Liver (tissue), 3 donors: ENCODE measurements at regions not wholly inside any gene's neighbourhood (a gene's known extent, or its start where the extent isn't known, plus 50 kb on each side); places are given as distances from the start of the nearest gene placed in this dataset.

Source experiments
- JUND ChIP-seq, 2 donors: IDR thresholded peaks; 2 replicates each; pipeline ENCODE4 v1.6.1; 2016; ENCODE audit warnings: antibody characterized with exemption in 2 of 2
- TF ChIP-seq, protein P1 (sequence below): fragments of 150-350 bp; IDR thresholded peaks from 2 replicates; pipeline ENCODE4 v1.5.1; 2017; ENCODE audit warnings: improper control_type of control experiment, low read depth, low read length; ENCODE audit not compliant: missing input control
- donor health status: healthy.
- donor health status: healthy.

- TF ChIP-seq, protein P1, sequence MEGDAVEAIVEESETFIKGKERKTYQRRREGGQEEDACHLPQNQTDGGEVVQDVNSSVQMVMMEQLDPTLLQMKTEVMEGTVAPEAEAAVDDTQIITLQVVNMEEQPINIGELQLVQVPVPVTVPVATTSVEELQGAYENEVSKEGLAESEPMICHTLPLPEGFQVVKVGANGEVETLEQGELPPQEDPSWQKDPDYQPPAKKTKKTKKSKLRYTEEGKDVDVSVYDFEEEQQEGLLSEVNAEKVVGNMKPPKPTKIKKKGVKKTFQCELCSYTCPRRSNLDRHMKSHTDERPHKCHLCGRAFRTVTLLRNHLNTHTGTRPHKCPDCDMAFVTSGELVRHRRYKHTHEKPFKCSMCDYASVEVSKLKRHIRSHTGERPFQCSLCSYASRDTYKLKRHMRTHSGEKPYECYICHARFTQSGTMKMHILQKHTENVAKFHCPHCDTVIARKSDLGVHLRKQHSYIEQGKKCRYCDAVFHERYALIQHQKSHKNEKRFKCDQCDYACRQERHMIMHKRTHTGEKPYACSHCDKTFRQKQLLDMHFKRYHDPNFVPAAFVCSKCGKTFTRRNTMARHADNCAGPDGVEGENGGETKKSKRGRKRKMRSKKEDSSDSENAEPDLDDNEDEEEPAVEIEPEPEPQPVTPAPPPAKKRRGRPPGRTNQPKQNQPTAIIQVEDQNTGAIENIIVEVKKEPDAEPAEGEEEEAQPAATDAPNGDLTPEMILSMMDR = no peak
- TF ChIP-seq JUND (IDR thresholded peaks at IDR 0.05) = no peak
These were observed 126.5 kb upstream of the MITF start for GRCh38 chr3:69612791-69613190.
